Osteoblast (primary cell): ENCODE measurements at regions not wholly inside any gene's neighbourhood (a gene's known extent, or its start where the extent isn't known, plus 50 kb on each side); places are given as distances from the start of the nearest gene placed in this dataset.

ENCODE experiments used
- DNase-seq: peaks from one replicate; pipeline ENCODE4 v3.0.0; 2011; ENCODE audit warnings: low spot score, mixed read lengths; ENCODE audit not compliant: insufficient read length; ENCODE audit errors: missing footprints
- H2AFZ ChIP-seq: 2 replicates; pipeline ENCODE4 v1.6.0; 2011; ENCODE audit warnings: mild to moderate bottlenecking, low read length
- H3K27ac ChIP-seq: 2 replicates; pipeline ENCODE4 v1.5.1; 2011; ENCODE audit warnings: mild to moderate bottlenecking, low read depth, low read length, moderate library complexity
- H3K27me3 ChIP-seq: 2 replicates; pipeline ENCODE4 v1.6.0; 2012; ENCODE audit warnings: mild to moderate bottlenecking, control low read depth, inconsistent platforms, low read length, moderate library complexity; ENCODE audit not compliant: insufficient read depth
- H3K36me3 ChIP-seq: 2 replicates; pipeline ENCODE4 v1.5.1; 2011; ENCODE audit warnings: mild to moderate bottlenecking, low read length, control low read depth, moderate library complexity; ENCODE audit not compliant: insufficient read depth
- H3K4me1 ChIP-seq: 2 replicates; pipeline ENCODE4 v1.5.1; 2011; ENCODE audit warnings: mild to moderate bottlenecking, low read length, control low read depth, moderate library complexity; ENCODE audit not compliant: insufficient read depth
- H3K4me2 ChIP-seq: 2 replicates; pipeline ENCODE4 v1.6.0; 2011; ENCODE audit warnings: mild to moderate bottlenecking, low read length; ENCODE audit not compliant: insufficient read depth
- H3K4me3 ChIP-seq: fragments of 200-600 bp; sonication (generic); 3 replicates; pipeline ENCODE4 v1.5.1; 2012; ENCODE audit warnings: mild to moderate bottlenecking, low read length, inconsistent platforms; ENCODE audit not compliant: insufficient read depth
- H3K79me2 ChIP-seq: 2 replicates; pipeline ENCODE4 v1.6.0; 2012; ENCODE audit warnings: mild to moderate bottlenecking, low read length, control low read depth, inconsistent platforms; ENCODE audit not compliant: insufficient read depth
- H3K9me3 ChIP-seq: 2 replicates; pipeline ENCODE4 v1.5.1; 2011; ENCODE audit warnings: low read depth, low read length, control low read depth
- H4K20me1 ChIP-seq: 2 replicates; pipeline ENCODE4 v1.6.0; 2012; ENCODE audit warnings: mild to moderate bottlenecking, low read length, control low read depth; ENCODE audit not compliant: insufficient read depth
- TF ChIP-seq, protein P1 (sequence below): IDR thresholded peaks from 2 replicates; pipeline ENCODE4 v1.5.1; 2011; ENCODE audit warnings: mild to moderate bottlenecking, low read depth, low read length, moderate library complexity; ENCODE audit errors: extremely low read depth

DNA sequence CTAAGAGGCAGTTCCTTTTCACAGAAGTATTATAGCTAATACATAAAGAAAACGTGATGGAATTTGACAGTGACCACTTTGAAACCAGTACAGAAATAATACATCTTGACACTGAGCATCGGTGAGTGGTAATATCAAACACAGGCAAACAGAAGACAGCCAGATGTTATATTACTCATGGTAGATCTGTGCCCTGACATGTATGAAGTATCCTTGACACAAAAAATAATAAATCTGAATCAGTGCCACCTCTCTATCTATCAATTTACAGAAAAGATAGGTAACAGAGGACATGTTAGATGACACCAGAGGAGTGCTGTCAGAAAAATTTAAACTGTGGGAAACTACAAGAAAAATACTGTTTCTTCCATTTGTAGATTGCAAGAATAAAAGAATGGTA lies 217.4 kb upstream of the POT1 start:
- Histone ChIP-seq H3K27me3 (no peaks in the 10 kb centered on the region), H3K36me3 (no peaks in the 10 kb centered on the region), H2AFZ (no peak overlapping the region), H3K79me2 (no peaks in the 10 kb centered on the region), H3K4me1 (no peaks in the 10 kb centered on the region), H3K4me2 (no peak overlapping the region), H3K27ac (no peak overlapping the region), H3K9me3 (no peaks in the 10 kb centered on the region), H3K4me3 (no peak overlapping the region), H4K20me1 (no peaks in the 10 kb centered on the region)
- no peak for DNase-seq
- TF ChIP-seq, protein P1, sequence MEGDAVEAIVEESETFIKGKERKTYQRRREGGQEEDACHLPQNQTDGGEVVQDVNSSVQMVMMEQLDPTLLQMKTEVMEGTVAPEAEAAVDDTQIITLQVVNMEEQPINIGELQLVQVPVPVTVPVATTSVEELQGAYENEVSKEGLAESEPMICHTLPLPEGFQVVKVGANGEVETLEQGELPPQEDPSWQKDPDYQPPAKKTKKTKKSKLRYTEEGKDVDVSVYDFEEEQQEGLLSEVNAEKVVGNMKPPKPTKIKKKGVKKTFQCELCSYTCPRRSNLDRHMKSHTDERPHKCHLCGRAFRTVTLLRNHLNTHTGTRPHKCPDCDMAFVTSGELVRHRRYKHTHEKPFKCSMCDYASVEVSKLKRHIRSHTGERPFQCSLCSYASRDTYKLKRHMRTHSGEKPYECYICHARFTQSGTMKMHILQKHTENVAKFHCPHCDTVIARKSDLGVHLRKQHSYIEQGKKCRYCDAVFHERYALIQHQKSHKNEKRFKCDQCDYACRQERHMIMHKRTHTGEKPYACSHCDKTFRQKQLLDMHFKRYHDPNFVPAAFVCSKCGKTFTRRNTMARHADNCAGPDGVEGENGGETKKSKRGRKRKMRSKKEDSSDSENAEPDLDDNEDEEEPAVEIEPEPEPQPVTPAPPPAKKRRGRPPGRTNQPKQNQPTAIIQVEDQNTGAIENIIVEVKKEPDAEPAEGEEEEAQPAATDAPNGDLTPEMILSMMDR, result no peak

DNA sequence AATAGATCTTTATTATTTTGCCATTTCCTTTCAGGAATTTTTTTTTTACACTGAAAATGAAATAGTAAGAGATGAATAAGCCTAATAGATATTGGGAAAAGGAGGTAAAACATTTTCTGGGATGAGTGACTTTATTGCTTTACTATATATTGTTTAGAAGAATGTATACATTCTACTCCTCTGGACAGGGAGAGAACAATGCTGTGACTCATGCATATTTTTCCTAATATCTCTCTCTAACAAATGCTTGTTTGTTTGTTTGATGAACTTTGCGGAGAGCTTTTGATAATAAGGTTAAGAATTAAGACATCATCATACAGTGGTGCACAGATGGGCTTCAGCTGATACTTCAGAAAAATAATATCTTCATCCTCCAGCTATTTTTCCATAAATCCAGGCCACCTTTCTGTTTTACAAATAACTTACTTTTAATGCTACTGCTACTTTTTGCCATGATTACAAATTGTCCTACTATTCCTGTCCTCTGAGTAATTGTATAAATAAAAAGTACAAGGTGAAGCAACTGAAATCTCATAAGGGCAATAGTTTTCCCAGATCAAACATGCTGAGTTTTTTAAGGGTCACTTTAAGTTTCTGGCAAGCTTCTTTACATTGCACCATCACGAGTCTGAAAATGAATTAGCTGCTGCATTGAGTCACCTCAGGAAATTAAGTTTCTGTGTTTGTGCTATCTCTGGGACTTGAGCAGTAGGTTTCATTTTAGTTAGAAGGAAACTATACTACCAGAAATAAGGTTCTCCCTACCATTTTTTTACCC lies 207.3 kb upstream of the POT1 start:
- DNase-seq, result no peak
- Histone ChIP-seq H3K27me3 (no peaks in the 10 kb centered on the region), H3K4me3 (no peak overlapping the region), H4K20me1 (no peaks in the 10 kb centered on the region), H2AFZ (no peak overlapping the region), H3K9me3 (no peaks in the 10 kb centered on the region), H3K36me3 (no peaks in the 10 kb centered on the region), H3K27ac (no peak overlapping the region), H3K4me1 (no peaks in the 10 kb centered on the region), H3K79me2 (no peaks in the 10 kb centered on the region), H3K4me2 (no peak overlapping the region)
- TF ChIP-seq, protein P1, result no peak

DNA sequence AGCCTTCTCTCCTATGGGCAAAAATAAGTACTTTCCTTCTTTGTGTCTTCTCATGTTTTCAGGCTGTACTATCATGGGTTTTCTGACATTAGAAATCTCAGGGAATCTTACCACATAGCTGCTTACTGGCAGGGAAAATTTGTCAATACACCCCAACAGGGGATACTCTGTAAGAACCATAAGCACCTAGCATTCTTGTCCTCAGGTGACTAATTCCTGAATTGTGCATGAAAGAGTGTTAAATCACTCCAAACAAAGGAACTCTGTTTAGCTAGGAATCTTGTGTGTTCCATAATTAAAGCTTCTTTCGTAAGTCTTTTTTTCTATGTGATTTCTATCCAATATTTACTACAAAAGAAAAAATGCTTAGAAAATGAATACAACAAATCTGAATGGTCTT lies 206.7 kb upstream of the POT1 start:
- H3K79me2 ChIP-seq, result no peaks in the 10 kb centered on the region
- TF ChIP-seq, protein P1, result no peak
- H3K36me3 ChIP-seq, result no peaks in the 10 kb centered on the region
- DNase-seq, result peak; percentile 9
- H3K4me3 ChIP-seq, result no peak overlapping the region
- no peak overlapping the region for H2AFZ ChIP-seq
- H3K27ac ChIP-seq, result no peak overlapping the region
- H3K9me3 ChIP-seq, result no peaks in the 10 kb centered on the region
- H4K20me1 ChIP-seq, result no peaks in the 10 kb centered on the region
- H3K27me3 ChIP-seq, result no peaks in the 10 kb centered on the region
- H3K4me1 ChIP-seq, result no peaks in the 10 kb centered on the region
- H3K4me2 ChIP-seq, result no peak overlapping the region

DNA sequence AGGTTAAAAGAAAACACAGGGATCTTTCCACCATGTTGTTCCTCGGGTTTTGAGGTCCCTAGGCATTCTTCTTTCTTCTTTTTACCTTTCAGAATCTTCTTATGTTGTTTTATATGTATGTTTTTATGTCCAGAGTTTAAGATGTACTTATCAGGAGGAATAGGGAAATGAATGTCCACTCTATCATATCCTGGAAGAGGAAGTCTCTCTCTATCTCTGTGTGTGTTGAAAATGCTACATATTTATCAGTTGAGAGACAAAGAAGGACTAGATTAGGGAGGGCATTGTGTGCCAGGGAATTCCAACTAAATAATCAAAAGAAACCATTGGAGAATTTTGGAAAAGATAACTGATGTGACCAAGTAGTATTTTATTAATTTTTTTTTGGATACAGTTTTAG lies 200.5 kb upstream of the POT1 start:
- DNase-seq, result no peak
- H3K4me2 ChIP-seq, result no peak overlapping the region
- H3K27ac ChIP-seq, result no peak overlapping the region
- H3K27me3 ChIP-seq, result no peaks in the 10 kb centered on the region
- TF ChIP-seq, protein P1, result no peak
- no peaks in the 10 kb centered on the region for H3K36me3 ChIP-seq
- no peaks in the 10 kb centered on the region for H4K20me1 ChIP-seq
- H3K9me3 ChIP-seq, result no peaks in the 10 kb centered on the region
- H3K79me2 ChIP-seq, result no peaks in the 10 kb centered on the region
- H3K4me1 ChIP-seq, result no peaks in the 10 kb centered on the region
- H3K4me3 ChIP-seq, result no peak overlapping the region
- no peak overlapping the region for H2AFZ ChIP-seq
